ENCODE measurements at regions not wholly inside any gene's neighbourhood (a gene's known extent, or its start where the extent isn't known, plus 50 kb on each side); places are given as distances from the start of the nearest gene placed in this dataset.

DNA sequence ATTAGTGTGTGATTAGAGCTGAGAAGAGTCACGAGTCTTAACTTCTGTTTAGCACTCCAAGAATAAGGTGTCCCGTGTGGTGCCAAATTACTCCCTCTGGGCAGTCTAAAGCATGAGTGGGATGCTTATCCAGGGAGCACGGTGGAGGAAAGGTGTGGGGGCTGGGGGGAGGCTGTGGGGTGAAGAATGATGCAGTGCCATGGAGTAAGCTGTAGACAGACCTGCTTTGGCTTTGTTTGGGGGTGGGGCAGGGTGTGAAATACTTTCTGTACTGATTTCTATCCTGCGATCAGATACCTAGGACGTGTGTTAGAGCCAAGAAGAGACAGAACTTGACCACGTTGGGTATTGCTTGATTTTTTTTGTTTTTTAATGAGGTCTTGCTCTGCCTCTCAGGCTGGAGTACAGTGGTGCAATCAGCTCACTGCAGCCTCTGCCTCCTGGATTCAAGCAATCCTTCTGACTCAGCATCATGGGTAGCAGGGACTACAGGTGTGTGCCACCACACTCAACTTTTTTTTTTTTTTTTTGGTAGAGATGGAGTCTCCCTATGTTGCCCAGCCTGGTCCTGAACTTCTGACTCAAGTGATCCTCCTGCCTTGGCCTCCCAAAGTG, 232.8 kb downstream of the MAN2A1 start:
- Histone ChIP-seq H3K36me3 (replicated peaks in 1 of 2) (no peaks in the 10 kb centered on the region), H3K4me3 (no peak overlapping the region), H3K4me1 (replicated peaks in 1 of 2) (no peaks in the 10 kb centered on the region), H3K27me3 (no peaks in the 10 kb centered on the region), H3K27ac (no peak overlapping the region), H3K9me3 (replicated peaks in 1 of 3) (no peaks in the 10 kb centered on the region)
- TF ChIP-seq POLR2A (IDR thresholded peaks at IDR 0.05), result no peak
- TF ChIP-seq, protein P1, sequence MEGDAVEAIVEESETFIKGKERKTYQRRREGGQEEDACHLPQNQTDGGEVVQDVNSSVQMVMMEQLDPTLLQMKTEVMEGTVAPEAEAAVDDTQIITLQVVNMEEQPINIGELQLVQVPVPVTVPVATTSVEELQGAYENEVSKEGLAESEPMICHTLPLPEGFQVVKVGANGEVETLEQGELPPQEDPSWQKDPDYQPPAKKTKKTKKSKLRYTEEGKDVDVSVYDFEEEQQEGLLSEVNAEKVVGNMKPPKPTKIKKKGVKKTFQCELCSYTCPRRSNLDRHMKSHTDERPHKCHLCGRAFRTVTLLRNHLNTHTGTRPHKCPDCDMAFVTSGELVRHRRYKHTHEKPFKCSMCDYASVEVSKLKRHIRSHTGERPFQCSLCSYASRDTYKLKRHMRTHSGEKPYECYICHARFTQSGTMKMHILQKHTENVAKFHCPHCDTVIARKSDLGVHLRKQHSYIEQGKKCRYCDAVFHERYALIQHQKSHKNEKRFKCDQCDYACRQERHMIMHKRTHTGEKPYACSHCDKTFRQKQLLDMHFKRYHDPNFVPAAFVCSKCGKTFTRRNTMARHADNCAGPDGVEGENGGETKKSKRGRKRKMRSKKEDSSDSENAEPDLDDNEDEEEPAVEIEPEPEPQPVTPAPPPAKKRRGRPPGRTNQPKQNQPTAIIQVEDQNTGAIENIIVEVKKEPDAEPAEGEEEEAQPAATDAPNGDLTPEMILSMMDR (IDR thresholded peaks at IDR 0.05), result no peak
- WGBS, 4 donors, result 61 to 64% (median 62%) methylated on average over 6 of the region's 6 CpGs
- DNase-seq, result no peak
- intact Hi-C loops (cut with DNase I), result no loop called here

DNA sequence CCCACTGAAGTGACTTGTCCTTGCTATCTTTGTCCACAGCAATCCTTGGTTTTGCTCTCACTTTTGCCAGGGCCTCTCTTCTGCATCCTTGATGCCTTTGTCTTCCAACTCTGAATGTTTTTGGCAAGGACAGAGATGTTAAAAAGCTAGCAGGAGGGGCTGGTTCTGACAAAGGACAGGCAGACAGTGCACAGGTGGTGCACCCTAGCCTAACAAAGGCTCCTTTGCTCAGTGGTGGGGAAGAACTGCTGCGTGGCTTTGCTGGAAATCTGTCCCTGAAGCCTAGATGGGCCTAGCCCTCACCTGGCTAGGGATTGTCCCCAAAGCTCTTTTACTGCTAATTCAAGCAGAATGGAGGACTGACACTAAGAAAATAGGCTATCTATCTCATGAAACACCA, 233.5 kb downstream of the MAN2A1 start:
- no peaks in the 10 kb centered on the region for H3K9me3 ChIP-seq (replicated peaks in 1 of 3)
- no peaks in the 10 kb centered on the region for H3K27me3 ChIP-seq
- H3K27ac ChIP-seq, result no peak overlapping the region
- intact Hi-C loops (cut with DNase I), result no loop called here
- TF ChIP-seq, protein P1 (IDR thresholded peaks at IDR 0.05), result no peak
- no peak for TF ChIP-seq POLR2A (IDR thresholded peaks at IDR 0.05)
- DNase-seq, result no peak
- no peaks in the 10 kb centered on the region for H3K4me1 ChIP-seq (replicated peaks in 1 of 2)
- no peak overlapping the region for H3K4me3 ChIP-seq
- H3K36me3 ChIP-seq (replicated peaks in 1 of 2), result no peaks in the 10 kb centered on the region
- 80 to 100% (median 94%) methylated on average over 1 of the region's 1 CpG for WGBS, 4 donors

DNA sequence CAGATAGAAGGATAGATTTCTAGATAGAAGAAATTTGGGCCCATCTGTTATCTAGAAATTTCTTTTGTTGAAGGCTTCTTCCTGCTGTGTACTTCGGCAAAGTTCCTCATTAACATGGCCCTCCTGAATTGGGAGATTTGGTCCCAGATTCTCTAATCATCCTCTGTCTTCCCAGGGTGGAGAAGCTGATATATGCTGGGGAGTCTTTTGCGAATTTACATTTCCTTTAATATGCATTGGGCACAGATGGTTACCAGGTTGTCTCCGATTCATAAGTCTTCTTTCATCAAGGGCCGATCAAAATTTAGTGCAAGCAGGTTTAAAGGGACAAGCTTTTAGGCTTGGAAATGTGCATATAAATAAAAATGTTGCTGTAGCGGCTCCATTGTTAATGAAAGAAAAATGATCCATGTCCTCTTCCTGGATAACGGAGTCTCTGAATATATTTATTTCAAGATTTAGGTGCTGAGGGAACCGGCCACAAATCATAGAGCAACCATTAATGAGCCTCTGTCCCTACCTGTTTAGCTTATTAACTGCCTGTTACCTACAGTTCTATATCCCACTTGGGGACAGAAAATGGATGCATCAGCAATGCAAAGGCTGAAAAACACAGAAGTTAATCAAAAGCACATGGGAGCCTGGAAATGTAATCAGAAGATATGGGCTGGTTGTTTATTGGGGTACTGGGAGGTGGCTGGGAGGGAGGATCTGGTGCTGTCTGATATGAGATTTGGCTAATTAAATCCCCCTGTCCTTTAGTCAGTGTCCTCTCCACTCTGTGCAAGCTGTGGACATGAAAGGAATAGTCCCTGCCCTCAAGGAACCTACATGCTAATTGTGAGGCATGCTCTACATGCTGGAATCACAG, 234.7 kb downstream of the MAN2A1 start:
- Histone ChIP-seq H3K27ac (no peak overlapping the region), H3K9me3 (replicated peaks in 1 of 3) (no peaks in the 10 kb centered on the region), H3K4me1 (replicated peaks in 1 of 2) (no peaks in the 10 kb centered on the region), H3K27me3 (no peaks in the 10 kb centered on the region), H3K36me3 (replicated peaks in 1 of 2) (no peaks in the 10 kb centered on the region), H3K4me3 (no peak overlapping the region)
- TF ChIP-seq POLR2A (IDR thresholded peaks at IDR 0.05), result no peak
- TF ChIP-seq, protein P1 (IDR thresholded peaks at IDR 0.05), result no peak
- intact Hi-C loops (cut with DNase I), result no loop called here
- 85 to 97% (median 91%) methylated on average over 7 of the region's 7 CpGs for WGBS, 4 donors
- no peak for DNase-seq

DNA sequence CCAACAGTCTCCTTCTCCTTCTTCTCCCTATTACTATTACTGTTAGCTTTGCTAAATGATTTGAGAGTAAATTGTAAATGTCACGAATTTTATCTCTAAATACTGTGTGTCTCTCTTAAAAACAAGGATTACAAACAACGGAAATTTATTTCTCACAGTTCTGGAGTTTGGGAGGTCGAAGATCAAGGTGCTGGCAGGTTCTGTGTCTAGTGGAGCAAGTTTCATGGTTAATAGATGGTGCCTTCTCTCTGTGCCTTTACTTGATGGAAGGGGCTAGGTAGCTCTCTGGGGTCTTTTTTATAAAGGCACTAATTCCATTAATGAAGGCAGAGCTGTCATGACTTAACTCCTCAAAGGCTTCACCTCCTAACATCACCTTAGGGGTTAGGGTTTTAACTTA, 237.9 kb downstream of the MAN2A1 start:
- WGBS, 4 donors, result 68 to 72% (median 71%) methylated on average over 3 of the region's 3 CpGs
- DNase-seq, result no peak
- Histone ChIP-seq H3K36me3 (replicated peaks in 1 of 2) (no peaks in the 10 kb centered on the region), H3K27ac (no peak overlapping the region), H3K9me3 (replicated peaks in 1 of 3) (no peaks in the 10 kb centered on the region), H3K4me1 (replicated peaks in 1 of 2) (no peaks in the 10 kb centered on the region), H3K27me3 (no peaks in the 10 kb centered on the region), H3K4me3 (no peak overlapping the region)
- TF ChIP-seq, protein P1 (IDR thresholded peaks at IDR 0.05), result no peak
- no peak for TF ChIP-seq POLR2A (IDR thresholded peaks at IDR 0.05)
- intact Hi-C loops (cut with DNase I), result no loop called here

Data from adrenal gland (tissue), 9 donors.